GM23338 (cell line): ENCODE measurements at regions not wholly inside any gene's neighbourhood (a gene's known extent, or its start where the extent isn't known, plus 50 kb on each side); places are given as distances from the start of the nearest gene placed in this dataset.

Experiments used
- ATAC-seq: fragments of 200-7000 bp; cut with Tn5 transposase; 3 replicates; pipeline ENCODE4 v1.9.1; 2020
- DNase-seq: peaks from one replicate; pipeline ENCODE4 v3.0.0-alpha.2; 2015; ENCODE audit warnings: low spot score
- H2AFZ ChIP-seq: fragments of 200-600 bp; sonication (generic); 2 replicates; pipeline ENCODE4 v1.8.0; 2016; ENCODE audit warnings: antibody characterized with exemption, mild to moderate bottlenecking, moderate library complexity
- H3F3A ChIP-seq: fragments of 200-600 bp; sonication (generic); replicated peaks from 2 replicates; pipeline ENCODE4 v1.8.0; 2017; ENCODE audit warnings: antibody characterized with exemption, mixed run types, low read depth
- H3K27ac ChIP-seq: fragments of 200-600 bp; sonication (generic); 2 replicates; pipeline ENCODE4 v1.6.1; 2016; ENCODE audit warnings: low read depth
- H3K27me3 ChIP-seq: fragments of 200-600 bp; sonication (generic); 2 replicates; pipeline ENCODE4 v1.8.0; 2016; ENCODE audit warnings: mild to moderate bottlenecking, mixed run types, moderate library complexity; ENCODE audit not compliant: insufficient read depth
- H3K36me3 ChIP-seq: fragments of 200-600 bp; sonication (generic); 2 replicates; pipeline ENCODE4 v1.8.0; 2016; ENCODE audit warnings: mild to moderate bottlenecking; ENCODE audit not compliant: insufficient read depth
- H3K4me1 ChIP-seq: fragments of 200-600 bp; sonication (generic); 2 replicates; pipeline ENCODE4 v1.8.0; 2016; ENCODE audit warnings: mild to moderate bottlenecking, moderate library complexity; ENCODE audit not compliant: insufficient read depth
- H3K4me2 ChIP-seq: fragments of 200-600 bp; sonication (generic); 2 replicates; pipeline ENCODE4 v1.7.1; 2017; ENCODE audit warnings: mixed run types
- H3K4me3 ChIP-seq: fragments of 200-600 bp; sonication (generic); 2 replicates; pipeline ENCODE4 v1.6.1; 2016; ENCODE audit warnings: mixed run types
- H3K79me2 ChIP-seq: fragments of 200-600 bp; sonication (generic); replicated peaks from 2 replicates; pipeline ENCODE4 v1.8.0; 2017; ENCODE audit warnings: mild to moderate bottlenecking; ENCODE audit not compliant: insufficient read depth
- H3K9me2 ChIP-seq: fragments of 200-600 bp; sonication (generic); 2 replicates; pipeline ENCODE4 v1.8.0; 2017; ENCODE audit not compliant: insufficient read depth
- H4K20me1 ChIP-seq: fragments of 200-600 bp; sonication (generic); replicated peaks from 2 replicates; pipeline ENCODE4 v1.8.0; 2017; ENCODE audit warnings: mild to moderate bottlenecking; ENCODE audit not compliant: insufficient read depth
- H3K27ac Mint-ChIP-seq: 2 replicates; pipeline ENCODE4 v1.8.0; 2020; ENCODE audit warnings: inconsistent platforms, mild to moderate bottlenecking, moderate library complexity, mixed read lengths
- H3K27me3 Mint-ChIP-seq: 3 replicates; pipeline ENCODE4 v1.8.0; 2022; ENCODE audit warnings: low read depth, mild to moderate bottlenecking, moderate library complexity, mixed read lengths, inconsistent platforms; ENCODE audit not compliant: insufficient read depth, poor library complexity
- H3K36me3 Mint-ChIP-seq: 3 replicates; pipeline ENCODE4 v1.8.0; 2021; ENCODE audit warnings: low read depth, mild to moderate bottlenecking, inconsistent platforms, moderate library complexity, mixed read lengths
- H3K4me1 Mint-ChIP-seq: 3 replicates; pipeline ENCODE4 v1.8.0; 2020; ENCODE audit warnings: mild to moderate bottlenecking, inconsistent platforms, mixed read lengths
- H3K4me3 Mint-ChIP-seq: 3 replicates; pipeline ENCODE4 v1.8.0; 2021; ENCODE audit warnings: moderate library complexity, mild to moderate bottlenecking, inconsistent platforms, mixed read lengths
- H3K9me3 Mint-ChIP-seq: 3 replicates; pipeline ENCODE4 v1.8.0; 2020; ENCODE audit warnings: moderate library complexity, mild to moderate bottlenecking, inconsistent platforms, mixed read lengths
- POLR2AphosphoS5 ChIP-seq: IDR thresholded peaks from 2 replicates; pipeline ENCODE4 v1.6.1; 2016; ENCODE audit warnings: antibody characterized with exemption, low read depth
- ZNF114 ChIP-seq: fragments of 250-450 bp; sonication (Bioruptor Pico); IDR thresholded peaks from 2 replicates; pipeline ENCODE4 v1.5.0; 2020; ENCODE audit warnings: mild to moderate bottlenecking, moderate library complexity
- ZNF331 ChIP-seq: fragments of 250-450 bp; sonication (Bioruptor Pico); IDR thresholded peaks from 2 replicates; pipeline ENCODE4 v1.5.0; 2020; ENCODE audit warnings: low read depth, mild to moderate bottlenecking, moderate library complexity
- TF ChIP-seq, protein P1 (sequence below): IDR thresholded peaks from one replicate; pipeline ENCODE4 v1.6.1; 2018; ENCODE audit warnings: antibody characterized with exemption; ENCODE audit not compliant: unreplicated experiment
- TF ChIP-seq, protein P2 (sequence below): fragments of 250-450 bp; sonication (Bioruptor Pico); IDR thresholded peaks from 2 replicates; pipeline ENCODE4 v1.5.0; 2020; ENCODE audit warnings: mild to moderate bottlenecking, moderate library complexity

DNA sequence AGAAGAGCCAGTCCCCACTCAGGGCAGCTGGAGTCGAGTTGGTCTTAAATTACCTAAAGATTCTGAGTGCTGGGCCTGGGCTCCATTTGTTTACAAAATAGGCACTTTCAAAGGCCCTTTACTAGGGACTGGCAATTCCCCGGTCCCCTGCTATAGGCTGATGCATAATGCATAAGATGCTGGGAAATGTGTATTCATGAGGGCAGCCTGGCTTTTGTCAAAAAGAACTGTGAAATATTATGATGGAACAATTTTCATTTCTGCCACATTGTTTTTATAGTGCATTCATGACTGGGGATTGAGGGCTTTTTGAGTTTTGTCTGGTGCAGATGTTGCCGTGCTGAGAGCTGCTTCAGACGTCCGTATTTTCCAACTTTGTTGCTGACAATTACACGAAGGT lies 617.0 kb upstream of the CDH5 start (continued):
- TF ChIP-seq, protein P1, sequence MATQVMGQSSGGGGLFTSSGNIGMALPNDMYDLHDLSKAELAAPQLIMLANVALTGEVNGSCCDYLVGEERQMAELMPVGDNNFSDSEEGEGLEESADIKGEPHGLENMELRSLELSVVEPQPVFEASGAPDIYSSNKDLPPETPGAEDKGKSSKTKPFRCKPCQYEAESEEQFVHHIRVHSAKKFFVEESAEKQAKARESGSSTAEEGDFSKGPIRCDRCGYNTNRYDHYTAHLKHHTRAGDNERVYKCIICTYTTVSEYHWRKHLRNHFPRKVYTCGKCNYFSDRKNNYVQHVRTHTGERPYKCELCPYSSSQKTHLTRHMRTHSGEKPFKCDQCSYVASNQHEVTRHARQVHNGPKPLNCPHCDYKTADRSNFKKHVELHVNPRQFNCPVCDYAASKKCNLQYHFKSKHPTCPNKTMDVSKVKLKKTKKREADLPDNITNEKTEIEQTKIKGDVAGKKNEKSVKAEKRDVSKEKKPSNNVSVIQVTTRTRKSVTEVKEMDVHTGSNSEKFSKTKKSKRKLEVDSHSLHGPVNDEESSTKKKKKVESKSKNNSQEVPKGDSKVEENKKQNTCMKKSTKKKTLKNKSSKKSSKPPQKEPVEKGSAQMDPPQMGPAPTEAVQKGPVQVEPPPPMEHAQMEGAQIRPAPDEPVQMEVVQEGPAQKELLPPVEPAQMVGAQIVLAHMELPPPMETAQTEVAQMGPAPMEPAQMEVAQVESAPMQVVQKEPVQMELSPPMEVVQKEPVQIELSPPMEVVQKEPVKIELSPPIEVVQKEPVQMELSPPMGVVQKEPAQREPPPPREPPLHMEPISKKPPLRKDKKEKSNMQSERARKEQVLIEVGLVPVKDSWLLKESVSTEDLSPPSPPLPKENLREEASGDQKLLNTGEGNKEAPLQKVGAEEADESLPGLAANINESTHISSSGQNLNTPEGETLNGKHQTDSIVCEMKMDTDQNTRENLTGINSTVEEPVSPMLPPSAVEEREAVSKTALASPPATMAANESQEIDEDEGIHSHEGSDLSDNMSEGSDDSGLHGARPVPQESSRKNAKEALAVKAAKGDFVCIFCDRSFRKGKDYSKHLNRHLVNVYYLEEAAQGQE: no peak
- TF ChIP-seq POLR2AphosphoS5: no peak

DNA sequence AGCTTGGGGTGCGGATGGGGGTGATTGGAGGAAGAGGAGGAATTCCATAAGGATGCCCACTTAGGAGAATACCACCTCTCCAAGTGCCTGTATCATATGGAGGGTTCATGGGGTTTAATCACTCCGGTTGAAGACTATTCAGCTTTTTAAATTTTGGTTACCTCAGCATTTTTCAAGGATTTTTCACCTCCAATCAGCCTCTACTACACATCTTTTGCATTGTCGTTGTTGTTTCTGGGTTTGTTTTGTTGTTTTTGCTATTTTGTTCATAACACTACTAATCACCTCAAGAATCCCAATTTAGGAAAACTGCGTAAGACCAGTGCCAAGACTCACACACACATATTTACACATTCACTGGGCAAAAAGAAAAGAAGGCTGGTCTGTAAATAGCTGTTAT lies 619.5 kb upstream of the CDH5 start:
- H3K4me3 Mint-ChIP-seq: no peak overlapping the region
- no peaks in the 10 kb centered on the region for H3K79me2 ChIP-seq

DNA sequence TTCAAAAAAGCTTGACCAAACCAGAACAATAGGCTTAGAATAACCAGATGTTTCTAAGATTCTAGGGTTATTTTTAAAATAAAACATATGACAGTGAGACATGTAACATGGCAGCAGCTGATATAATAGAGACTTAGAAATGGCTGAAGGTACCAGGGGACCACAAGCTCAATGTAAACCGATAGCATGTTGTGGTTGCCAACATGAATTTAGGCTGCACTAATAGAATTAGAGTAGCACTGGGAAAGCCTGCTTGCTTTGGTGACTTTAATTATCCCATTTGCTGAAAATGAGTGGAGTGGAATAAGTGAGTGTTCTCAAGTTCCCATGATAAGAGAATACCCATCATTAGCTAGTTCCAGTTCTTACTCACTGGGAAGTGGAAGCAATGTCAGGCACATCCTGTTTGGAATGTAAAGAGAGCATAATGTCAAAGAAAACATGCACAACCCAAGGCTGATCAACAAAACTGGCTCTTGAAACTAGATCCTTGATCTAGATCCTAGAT lies 621.2 kb upstream of the CDH5 start:
- Histone ChIP-seq H4K20me1 (no peaks in the 10 kb centered on the region), H3K27ac (no peak overlapping the region), H3K27me3 (no peaks in the 10 kb centered on the region), H2AFZ (no peak overlapping the region), H3F3A (no peaks in the 10 kb centered on the region), H3K4me2 (no peak overlapping the region), H3K36me3 (no peaks in the 10 kb centered on the region), H3K79me2 (no peaks in the 10 kb centered on the region), H3K9me2 (peaks cover 8% of the 10 kb centered on the region; the same call in 1 of the 2 replicates), H3K4me1 (no peaks in the 10 kb centered on the region), H3K4me3 (no peak overlapping the region)
- TF ChIP-seq, protein P2, sequence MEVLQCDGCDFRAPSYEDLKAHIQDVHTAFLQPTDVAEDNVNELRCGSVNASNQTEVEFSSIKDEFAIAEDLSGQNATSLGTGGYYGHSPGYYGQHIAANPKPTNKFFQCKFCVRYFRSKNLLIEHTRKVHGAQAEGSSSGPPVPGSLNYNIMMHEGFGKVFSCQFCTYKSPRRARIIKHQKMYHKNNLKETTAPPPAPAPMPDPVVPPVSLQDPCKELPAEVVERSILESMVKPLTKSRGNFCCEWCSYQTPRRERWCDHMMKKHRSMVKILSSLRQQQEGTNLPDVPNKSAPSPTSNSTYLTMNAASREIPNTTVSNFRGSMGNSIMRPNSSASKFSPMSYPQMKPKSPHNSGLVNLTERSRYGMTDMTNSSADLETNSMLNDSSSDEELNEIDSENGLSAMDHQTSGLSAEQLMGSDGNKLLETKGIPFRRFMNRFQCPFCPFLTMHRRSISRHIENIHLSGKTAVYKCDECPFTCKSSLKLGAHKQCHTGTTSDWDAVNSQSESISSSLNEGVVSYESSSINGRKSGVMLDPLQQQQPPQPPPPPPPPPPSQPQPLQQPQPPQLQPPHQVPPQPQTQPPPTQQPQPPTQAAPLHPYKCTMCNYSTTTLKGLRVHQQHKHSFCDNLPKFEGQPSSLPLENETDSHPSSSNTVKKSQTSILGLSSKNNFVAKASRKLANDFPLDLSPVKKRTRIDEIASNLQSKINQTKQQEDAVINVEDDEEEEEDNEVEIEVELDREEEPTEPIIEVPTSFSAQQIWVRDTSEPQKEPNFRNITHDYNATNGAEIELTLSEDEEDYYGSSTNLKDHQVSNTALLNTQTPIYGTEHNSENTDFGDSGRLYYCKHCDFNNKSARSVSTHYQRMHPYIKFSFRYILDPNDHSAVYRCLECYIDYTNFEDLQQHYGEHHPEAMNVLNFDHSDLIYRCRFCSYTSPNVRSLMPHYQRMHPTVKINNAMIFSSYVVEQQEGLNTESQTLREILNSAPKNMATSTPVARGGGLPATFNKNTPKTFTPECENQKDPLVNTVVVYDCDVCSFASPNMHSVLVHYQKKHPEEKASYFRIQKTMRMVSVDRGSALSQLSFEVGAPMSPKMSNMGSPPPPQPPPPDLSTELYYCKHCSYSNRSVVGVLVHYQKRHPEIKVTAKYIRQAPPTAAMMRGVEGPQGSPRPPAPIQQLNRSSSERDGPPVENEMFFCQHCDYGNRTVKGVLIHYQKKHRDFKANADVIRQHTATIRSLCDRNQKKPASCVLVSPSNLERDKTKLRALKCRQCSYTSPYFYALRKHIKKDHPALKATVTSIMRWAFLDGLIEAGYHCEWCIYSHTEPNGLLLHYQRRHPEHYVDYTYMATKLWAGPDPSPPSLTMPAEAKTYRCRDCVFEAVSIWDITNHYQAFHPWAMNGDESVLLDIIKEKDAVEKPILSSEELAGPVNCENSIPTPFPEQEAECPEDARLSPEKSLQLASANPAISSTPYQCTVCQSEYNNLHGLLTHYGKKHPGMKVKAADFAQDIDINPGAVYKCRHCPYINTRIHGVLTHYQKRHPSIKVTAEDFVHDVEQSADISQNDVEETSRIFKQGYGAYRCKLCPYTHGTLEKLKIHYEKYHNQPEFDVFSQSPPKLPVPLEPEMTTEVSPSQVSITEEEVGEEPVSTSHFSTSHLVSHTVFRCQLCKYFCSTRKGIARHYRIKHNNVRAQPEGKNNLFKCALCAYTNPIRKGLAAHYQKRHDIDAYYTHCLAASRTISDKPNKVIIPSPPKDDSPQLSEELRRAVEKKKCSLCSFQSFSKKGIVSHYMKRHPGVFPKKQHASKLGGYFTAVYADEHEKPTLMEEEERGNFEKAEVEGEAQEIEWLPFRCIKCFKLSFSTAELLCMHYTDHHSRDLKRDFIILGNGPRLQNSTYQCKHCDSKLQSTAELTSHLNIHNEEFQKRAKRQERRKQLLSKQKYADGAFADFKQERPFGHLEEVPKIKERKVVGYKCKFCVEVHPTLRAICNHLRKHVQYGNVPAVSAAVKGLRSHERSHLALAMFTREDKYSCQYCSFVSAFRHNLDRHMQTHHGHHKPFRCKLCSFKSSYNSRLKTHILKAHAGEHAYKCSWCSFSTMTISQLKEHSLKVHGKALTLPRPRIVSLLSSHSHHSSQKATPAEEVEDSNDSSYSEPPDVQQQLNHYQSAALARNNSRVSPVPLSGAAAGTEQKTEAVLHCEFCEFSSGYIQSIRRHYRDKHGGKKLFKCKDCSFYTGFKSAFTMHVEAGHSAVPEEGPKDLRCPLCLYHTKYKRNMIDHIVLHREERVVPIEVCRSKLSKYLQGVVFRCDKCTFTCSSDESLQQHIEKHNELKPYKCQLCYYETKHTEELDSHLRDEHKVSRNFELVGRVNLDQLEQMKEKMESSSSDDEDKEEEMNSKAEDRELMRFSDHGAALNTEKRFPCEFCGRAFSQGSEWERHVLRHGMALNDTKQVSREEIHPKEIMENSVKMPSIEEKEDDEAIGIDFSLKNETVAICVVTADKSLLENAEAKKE: no peak
- TF ChIP-seq ZNF331 (CRISPR knock-in tag): no peak
- TF ChIP-seq POLR2AphosphoS5: no peak
- TF ChIP-seq, protein P1: no peak
- DNase-seq: no peak
- Mint-ChIP-seq H3K36me3 (no peaks in the 10 kb centered on the region), H3K4me1 (peaks cover 10% of the 10 kb centered on the region), H3K4me3 (no peak overlapping the region), H3K9me3 (no peaks in the 10 kb centered on the region), H3K27ac (no peak overlapping the region), H3K27me3 (no peaks in the 10 kb centered on the region)
- ATAC-seq: no peak

More for the DNA sequence above, 619.5 kb upstream of the CDH5 start:
- no peak overlapping the region for H3K27ac Mint-ChIP-seq
- Histone ChIP-seq H3K36me3 (no peaks in the 10 kb centered on the region), H3K4me1 (no peaks in the 10 kb centered on the region), H3K4me3 (no peak overlapping the region), H4K20me1 (no peaks in the 10 kb centered on the region), H3F3A (no peaks in the 10 kb centered on the region), H2AFZ (no peak overlapping the region), H3K27ac (no peak overlapping the region), H3K27me3 (no peaks in the 10 kb centered on the region), H3K4me2 (no peak overlapping the region), H3K9me2 (peaks cover 4% of the 10 kb centered on the region; the same call in 1 of the 2 replicates)
- H3K27me3 Mint-ChIP-seq: no peaks in the 10 kb centered on the region
- no peaks in the 10 kb centered on the region for H3K36me3 Mint-ChIP-seq
- H3K4me1 Mint-ChIP-seq: peaks cover 10% of the 10 kb centered on the region
- DNase-seq (no peak), ATAC-seq (no peak)
- no peaks in the 10 kb centered on the region for H3K9me3 Mint-ChIP-seq
- TF ChIP-seq ZNF114 (CRISPR knock-in tag): no peak
